H1 (cell line): ENCODE measurements at regions not wholly inside any gene's neighbourhood (a gene's known extent, or its start where the extent isn't known, plus 50 kb on each side); places are given as distances from the start of the nearest gene placed in this dataset.

ENCODE experiments used
- CEBPB ChIP-seq: IDR thresholded peaks from 2 replicates; pipeline ENCODE4 v1.6.1; 2012; ENCODE audit warnings: low read depth, low read length
- EGR1 ChIP-seq: IDR thresholded peaks from 2 replicates; pipeline ENCODE4 v1.6.1; 2011; ENCODE audit warnings: low read depth, low read length, borderline replicate concordance
- RAD21 ChIP-seq, 2 experiments: IDR thresholded peaks in 1 of 2; conservative IDR thresholded peaks in 1 of 2; 2 replicates each; pipeline ENCODE4 v1.6.1; 2011; ENCODE audit warnings: low read depth in 2 of 2, low read length in 2 of 2, improper control_type of control experiment in 1 of 2, inconsistent platforms in 1 of 2, mild to moderate bottlenecking in 1 of 2, moderate library complexity in 1 of 2
- RBBP5 ChIP-seq: IDR thresholded peaks from 2 replicates; pipeline ENCODE4 v1.7.1; 2012; ENCODE audit warnings: low read depth, mild to moderate bottlenecking, inconsistent platforms, low read length, moderate library complexity, borderline replicate concordance
- TEAD4 ChIP-seq: IDR thresholded peaks from 2 replicates; pipeline ENCODE4 v1.6.1; 2012; ENCODE audit warnings: low read depth, low read length, inconsistent platforms, mixed read lengths
- YY1 ChIP-seq: IDR thresholded peaks from 2 replicates; pipeline ENCODE4 v1.6.1; 2011; ENCODE audit warnings: low read depth, mild to moderate bottlenecking, low read length
- TF ChIP-seq, protein P1 (sequence below): fragments of 300-600 bp; sonication (generic); IDR thresholded peaks from 2 replicates; pipeline ENCODE4 v1.7.1; 2012; ENCODE audit warnings: low read length, moderate library complexity, mild to moderate bottlenecking, inconsistent platforms; ENCODE audit not compliant: insufficient replicate concordance

DNA sequence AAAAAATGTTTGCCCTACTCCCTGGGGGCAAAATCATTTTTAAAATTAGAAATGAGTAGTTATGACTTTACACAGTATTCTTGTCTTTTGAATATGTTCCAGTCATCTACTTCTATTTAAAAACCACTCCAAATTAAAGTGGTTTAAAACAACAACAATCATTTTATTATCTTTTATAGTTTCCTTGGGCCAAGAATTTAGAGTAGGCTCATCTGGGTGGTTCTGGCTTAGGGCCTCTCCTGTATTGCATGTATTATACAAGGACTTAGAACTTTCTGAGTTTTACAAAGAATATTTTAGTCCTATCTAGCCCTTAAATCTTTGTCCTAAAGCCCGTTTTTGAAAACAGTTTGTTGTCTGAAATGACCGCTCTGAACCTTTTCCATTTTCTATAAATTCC, 132.5 kb upstream of the INTU start (continued):
- TF ChIP-seq, protein P1, sequence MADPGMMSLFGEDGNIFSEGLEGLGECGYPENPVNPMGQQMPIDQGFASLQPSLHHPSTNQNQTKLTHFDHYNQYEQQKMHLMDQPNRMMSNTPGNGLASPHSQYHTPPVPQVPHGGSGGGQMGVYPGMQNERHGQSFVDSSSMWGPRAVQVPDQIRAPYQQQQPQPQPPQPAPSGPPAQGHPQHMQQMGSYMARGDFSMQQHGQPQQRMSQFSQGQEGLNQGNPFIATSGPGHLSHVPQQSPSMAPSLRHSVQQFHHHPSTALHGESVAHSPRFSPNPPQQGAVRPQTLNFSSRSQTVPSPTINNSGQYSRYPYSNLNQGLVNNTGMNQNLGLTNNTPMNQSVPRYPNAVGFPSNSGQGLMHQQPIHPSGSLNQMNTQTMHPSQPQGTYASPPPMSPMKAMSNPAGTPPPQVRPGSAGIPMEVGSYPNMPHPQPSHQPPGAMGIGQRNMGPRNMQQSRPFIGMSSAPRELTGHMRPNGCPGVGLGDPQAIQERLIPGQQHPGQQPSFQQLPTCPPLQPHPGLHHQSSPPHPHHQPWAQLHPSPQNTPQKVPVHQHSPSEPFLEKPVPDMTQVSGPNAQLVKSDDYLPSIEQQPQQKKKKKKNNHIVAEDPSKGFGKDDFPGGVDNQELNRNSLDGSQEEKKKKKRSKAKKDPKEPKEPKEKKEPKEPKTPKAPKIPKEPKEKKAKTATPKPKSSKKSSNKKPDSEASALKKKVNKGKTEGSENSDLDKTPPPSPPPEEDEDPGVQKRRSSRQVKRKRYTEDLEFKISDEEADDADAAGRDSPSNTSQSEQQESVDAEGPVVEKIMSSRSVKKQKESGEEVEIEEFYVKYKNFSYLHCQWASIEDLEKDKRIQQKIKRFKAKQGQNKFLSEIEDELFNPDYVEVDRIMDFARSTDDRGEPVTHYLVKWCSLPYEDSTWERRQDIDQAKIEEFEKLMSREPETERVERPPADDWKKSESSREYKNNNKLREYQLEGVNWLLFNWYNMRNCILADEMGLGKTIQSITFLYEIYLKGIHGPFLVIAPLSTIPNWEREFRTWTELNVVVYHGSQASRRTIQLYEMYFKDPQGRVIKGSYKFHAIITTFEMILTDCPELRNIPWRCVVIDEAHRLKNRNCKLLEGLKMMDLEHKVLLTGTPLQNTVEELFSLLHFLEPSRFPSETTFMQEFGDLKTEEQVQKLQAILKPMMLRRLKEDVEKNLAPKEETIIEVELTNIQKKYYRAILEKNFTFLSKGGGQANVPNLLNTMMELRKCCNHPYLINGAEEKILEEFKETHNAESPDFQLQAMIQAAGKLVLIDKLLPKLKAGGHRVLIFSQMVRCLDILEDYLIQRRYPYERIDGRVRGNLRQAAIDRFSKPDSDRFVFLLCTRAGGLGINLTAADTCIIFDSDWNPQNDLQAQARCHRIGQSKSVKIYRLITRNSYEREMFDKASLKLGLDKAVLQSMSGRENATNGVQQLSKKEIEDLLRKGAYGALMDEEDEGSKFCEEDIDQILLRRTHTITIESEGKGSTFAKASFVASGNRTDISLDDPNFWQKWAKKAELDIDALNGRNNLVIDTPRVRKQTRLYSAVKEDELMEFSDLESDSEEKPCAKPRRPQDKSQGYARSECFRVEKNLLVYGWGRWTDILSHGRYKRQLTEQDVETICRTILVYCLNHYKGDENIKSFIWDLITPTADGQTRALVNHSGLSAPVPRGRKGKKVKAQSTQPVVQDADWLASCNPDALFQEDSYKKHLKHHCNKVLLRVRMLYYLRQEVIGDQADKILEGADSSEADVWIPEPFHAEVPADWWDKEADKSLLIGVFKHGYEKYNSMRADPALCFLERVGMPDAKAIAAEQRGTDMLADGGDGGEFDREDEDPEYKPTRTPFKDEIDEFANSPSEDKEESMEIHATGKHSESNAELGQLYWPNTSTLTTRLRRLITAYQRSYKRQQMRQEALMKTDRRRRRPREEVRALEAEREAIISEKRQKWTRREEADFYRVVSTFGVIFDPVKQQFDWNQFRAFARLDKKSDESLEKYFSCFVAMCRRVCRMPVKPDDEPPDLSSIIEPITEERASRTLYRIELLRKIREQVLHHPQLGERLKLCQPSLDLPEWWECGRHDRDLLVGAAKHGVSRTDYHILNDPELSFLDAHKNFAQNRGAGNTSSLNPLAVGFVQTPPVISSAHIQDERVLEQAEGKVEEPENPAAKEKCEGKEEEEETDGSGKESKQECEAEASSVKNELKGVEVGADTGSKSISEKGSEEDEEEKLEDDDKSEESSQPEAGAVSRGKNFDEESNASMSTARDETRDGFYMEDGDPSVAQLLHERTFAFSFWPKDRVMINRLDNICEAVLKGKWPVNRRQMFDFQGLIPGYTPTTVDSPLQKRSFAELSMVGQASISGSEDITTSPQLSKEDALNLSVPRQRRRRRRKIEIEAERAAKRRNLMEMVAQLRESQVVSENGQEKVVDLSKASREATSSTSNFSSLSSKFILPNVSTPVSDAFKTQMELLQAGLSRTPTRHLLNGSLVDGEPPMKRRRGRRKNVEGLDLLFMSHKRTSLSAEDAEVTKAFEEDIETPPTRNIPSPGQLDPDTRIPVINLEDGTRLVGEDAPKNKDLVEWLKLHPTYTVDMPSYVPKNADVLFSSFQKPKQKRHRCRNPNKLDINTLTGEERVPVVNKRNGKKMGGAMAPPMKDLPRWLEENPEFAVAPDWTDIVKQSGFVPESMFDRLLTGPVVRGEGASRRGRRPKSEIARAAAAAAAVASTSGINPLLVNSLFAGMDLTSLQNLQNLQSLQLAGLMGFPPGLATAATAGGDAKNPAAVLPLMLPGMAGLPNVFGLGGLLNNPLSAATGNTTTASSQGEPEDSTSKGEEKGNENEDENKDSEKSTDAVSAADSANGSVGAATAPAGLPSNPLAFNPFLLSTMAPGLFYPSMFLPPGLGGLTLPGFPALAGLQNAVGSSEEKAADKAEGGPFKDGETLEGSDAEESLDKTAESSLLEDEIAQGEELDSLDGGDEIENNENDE, result no peak
- TF ChIP-seq RAD21 (IDR thresholded peaks at IDR 0.05 in 1 of 2, conservative IDR thresholded peaks at IDR 0.05 in 1 of 2; ENCODE audit: low read depth in 2 of 2, low read length in 2 of 2) (no peak), YY1 (no peak), TEAD4 (no peak), RBBP5 (no peak), EGR1 (no peak), CEBPB (no peak)
- TF ChIP-seq, all 59 proteins: peak for 0
